Smooth muscle cell (in vitro differentiated cells): ENCODE measurements at regions not wholly inside any gene's neighbourhood (a gene's known extent, or its start where the extent isn't known, plus 50 kb on each side); places are given as distances from the start of the nearest gene placed in this dataset.

Experiments
- DNase-seq: peaks from one replicate; lab custom pipeline; 2025; ENCODE audit not compliant: unreplicated experiment; lab: John Stamatoyannopoulos, UW
- H2AFZ ChIP-seq: fragments of 200-600 bp; sonication (generic); 2 replicates; pipeline ENCODE4 v1.6.0; 2016; ENCODE audit warnings: antibody characterized with exemption, low read depth, mild to moderate bottlenecking
- H3F3A ChIP-seq: fragments of 200-600 bp; sonication (generic); 2 replicates; pipeline ENCODE4 v1.6.0; 2017; ENCODE audit warnings: antibody characterized with exemption, low read depth
- H3K27ac ChIP-seq: fragments of 200-600 bp; sonication (generic); 2 replicates; pipeline ENCODE4 v1.5.1; 2016; ENCODE audit warnings: low read depth, mild to moderate bottlenecking
- H3K27me3 ChIP-seq: fragments of 200-600 bp; sonication (generic); 2 replicates; pipeline ENCODE4 v1.6.1; 2016; ENCODE audit warnings: low read depth, mild to moderate bottlenecking
- H3K36me3 ChIP-seq: fragments of 200-600 bp; sonication (generic); 2 replicates; pipeline ENCODE4 v1.5.1; 2016; ENCODE audit warnings: low read depth
- H3K4me1 ChIP-seq: fragments of 200-600 bp; sonication (generic); 2 replicates; pipeline ENCODE4 v1.5.1; 2016; ENCODE audit warnings: low read depth
- H3K4me2 ChIP-seq: fragments of 200-600 bp; sonication (generic); 2 replicates; pipeline ENCODE4 v1.6.0; 2016; ENCODE audit warnings: mild to moderate bottlenecking
- H3K4me3 ChIP-seq: fragments of 200-600 bp; sonication (generic); 2 replicates; pipeline ENCODE4 v1.5.1; 2016; ENCODE audit warnings: mild to moderate bottlenecking
- H3K79me2 ChIP-seq: fragments of 200-600 bp; sonication (generic); 2 replicates; pipeline ENCODE4 v1.6.0; 2016; ENCODE audit warnings: low read depth, mild to moderate bottlenecking
- H3K9ac ChIP-seq: fragments of 200-600 bp; sonication (generic); 2 replicates; pipeline ENCODE4 v1.6.0; 2016; ENCODE audit warnings: low read depth
- H3K9me3 ChIP-seq: fragments of 200-600 bp; sonication (generic); replicated peaks from 2 replicates; pipeline ENCODE4 v1.5.1; 2016; ENCODE audit warnings: low read depth
- H4K20me1 ChIP-seq: fragments of 200-600 bp; sonication (generic); 2 replicates; pipeline ENCODE4 v1.6.0; 2016; ENCODE audit warnings: low read depth
- WGBS: methylation state at CpG from one replicate; pipeline ENCODE4 v1.1.7; 2016; ENCODE audit warnings: low lambda C conversion rate; 5-methylcytosine and 5-hydroxymethylcytosine counted together
- TF ChIP-seq, protein P1 (sequence below): fragments of 200-600 bp; sonication (generic); IDR thresholded peaks from 2 replicates; pipeline ENCODE4 v1.5.1; 2017; ENCODE audit warnings: borderline replicate concordance, mild to moderate bottlenecking, antibody characterized with exemption; ENCODE audit not compliant: insufficient read depth, poor library complexity, severe bottlenecking

GRCh38 chr2:23148342-23148741, 236.6 kb upstream of the KLHL29 start:
- DNase-seq, result no peak
- Histone ChIP-seq H3K4me3 (no peak overlapping the region), H3K36me3 (no peaks in the 10 kb centered on the region), H3K4me2 (no peak overlapping the region), H3K27me3 (peaks cover 18% of the 10 kb centered on the region), H3K9me3 (no peaks in the 10 kb centered on the region), H3K4me1 (no peaks in the 10 kb centered on the region), H3F3A (no peaks in the 10 kb centered on the region), H2AFZ (no peak overlapping the region), H3K9ac (no peak overlapping the region), H4K20me1 (no peaks in the 10 kb centered on the region), H3K27ac (no peak overlapping the region), H3K79me2 (no peaks in the 10 kb centered on the region)
- TF ChIP-seq, protein P1, sequence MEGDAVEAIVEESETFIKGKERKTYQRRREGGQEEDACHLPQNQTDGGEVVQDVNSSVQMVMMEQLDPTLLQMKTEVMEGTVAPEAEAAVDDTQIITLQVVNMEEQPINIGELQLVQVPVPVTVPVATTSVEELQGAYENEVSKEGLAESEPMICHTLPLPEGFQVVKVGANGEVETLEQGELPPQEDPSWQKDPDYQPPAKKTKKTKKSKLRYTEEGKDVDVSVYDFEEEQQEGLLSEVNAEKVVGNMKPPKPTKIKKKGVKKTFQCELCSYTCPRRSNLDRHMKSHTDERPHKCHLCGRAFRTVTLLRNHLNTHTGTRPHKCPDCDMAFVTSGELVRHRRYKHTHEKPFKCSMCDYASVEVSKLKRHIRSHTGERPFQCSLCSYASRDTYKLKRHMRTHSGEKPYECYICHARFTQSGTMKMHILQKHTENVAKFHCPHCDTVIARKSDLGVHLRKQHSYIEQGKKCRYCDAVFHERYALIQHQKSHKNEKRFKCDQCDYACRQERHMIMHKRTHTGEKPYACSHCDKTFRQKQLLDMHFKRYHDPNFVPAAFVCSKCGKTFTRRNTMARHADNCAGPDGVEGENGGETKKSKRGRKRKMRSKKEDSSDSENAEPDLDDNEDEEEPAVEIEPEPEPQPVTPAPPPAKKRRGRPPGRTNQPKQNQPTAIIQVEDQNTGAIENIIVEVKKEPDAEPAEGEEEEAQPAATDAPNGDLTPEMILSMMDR, result no peak
- WGBS, result 88% methylated on average over 3 of the region's 3 CpGs

DNA sequence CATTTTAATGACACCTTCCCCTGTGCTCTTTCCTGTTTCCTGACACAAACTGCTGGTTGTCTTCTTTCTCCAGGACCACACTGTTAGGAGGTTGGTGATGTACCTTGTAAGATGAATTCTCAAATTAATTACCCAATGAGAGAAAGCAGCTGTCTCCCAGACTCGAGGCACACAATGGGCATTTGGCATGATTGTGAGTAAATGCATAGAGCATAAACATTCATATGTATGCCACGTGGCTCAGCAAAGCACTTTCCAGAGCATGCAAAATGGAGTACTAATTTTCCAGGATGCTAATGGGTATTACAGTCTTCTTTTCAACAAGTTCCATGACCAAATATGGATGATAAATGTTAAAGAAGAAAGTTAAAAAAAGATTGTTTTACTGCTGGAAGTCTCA, 235.2 kb upstream of the KLHL29 start:
- H3K4me2 ChIP-seq, result no peak overlapping the region
- no peaks in the 10 kb centered on the region for H3K36me3 ChIP-seq
- no peak overlapping the region for H3K9ac ChIP-seq
- no peak overlapping the region for H3K4me3 ChIP-seq
- H3K27me3 ChIP-seq, result peaks cover 18% of the 10 kb centered on the region
- no peaks in the 10 kb centered on the region for H3K9me3 ChIP-seq
- 74% methylated on average over 2 of the region's 2 CpGs for WGBS
- TF ChIP-seq, protein P1, result no peak
- H3F3A ChIP-seq, result no peaks in the 10 kb centered on the region
- no peaks in the 10 kb centered on the region for H3K4me1 ChIP-seq
- no peaks in the 10 kb centered on the region for H3K79me2 ChIP-seq
- no peak overlapping the region for H3K27ac ChIP-seq
- no peak for DNase-seq
- H4K20me1 ChIP-seq, result no peaks in the 10 kb centered on the region
- no peak overlapping the region for H2AFZ ChIP-seq

- H3F3A ChIP-seq, result no peaks in the 10 kb centered on the region
- H3K27ac ChIP-seq, result no peak overlapping the region
- H3K27me3 ChIP-seq, result peaks cover 18% of the 10 kb centered on the region
- no peaks in the 10 kb centered on the region for H3K36me3 ChIP-seq
- no peaks in the 10 kb centered on the region for H3K79me2 ChIP-seq
- 83% methylated on average over 3 of the region's 3 CpGs for WGBS
- no peak overlapping the region for H3K4me3 ChIP-seq
- H4K20me1 ChIP-seq, result no peaks in the 10 kb centered on the region
- no peak for DNase-seq
- TF ChIP-seq, protein P1, result no peak
- no peak overlapping the region for H3K4me2 ChIP-seq
- no peak overlapping the region for H2AFZ ChIP-seq
- H3K9ac ChIP-seq, result no peak overlapping the region
- no peaks in the 10 kb centered on the region for H3K9me3 ChIP-seq
- H3K4me1 ChIP-seq, result no peaks in the 10 kb centered on the region
Observed at GRCh38 chr2:23153484-23153883, 231.5 kb upstream of the KLHL29 start.

DNA sequence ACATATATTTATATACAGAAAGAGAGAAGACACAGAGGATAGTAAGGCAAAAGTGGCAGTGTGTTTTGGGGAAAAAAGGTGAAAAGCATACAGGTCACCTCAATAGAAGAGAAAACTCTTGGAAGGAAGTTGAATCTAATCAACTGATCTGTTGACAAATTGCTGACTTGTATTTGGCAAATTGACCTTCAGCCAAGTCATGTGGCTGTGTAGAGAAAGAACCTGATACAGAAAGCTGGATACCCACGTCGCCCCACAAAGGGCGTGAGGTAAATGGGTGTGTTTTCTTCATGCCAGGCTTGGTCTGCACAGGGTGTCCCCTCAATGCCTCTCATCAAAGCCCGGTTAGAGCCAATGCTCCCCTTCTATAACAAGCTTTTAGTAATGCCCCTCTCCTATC, 230.0 kb upstream of the KLHL29 start:
- Histone ChIP-seq H2AFZ (no peak overlapping the region), H3K9ac (no peak overlapping the region), H3K27me3 (peaks cover 18% of the 10 kb centered on the region), H3F3A (no peaks in the 10 kb centered on the region), H3K4me1 (no peaks in the 10 kb centered on the region), H3K9me3 (no peaks in the 10 kb centered on the region), H4K20me1 (no peaks in the 10 kb centered on the region), H3K27ac (no peak overlapping the region), H3K36me3 (no peaks in the 10 kb centered on the region), H3K4me2 (no peak overlapping the region), H3K79me2 (no peaks in the 10 kb centered on the region), H3K4me3 (no peak overlapping the region)
- TF ChIP-seq, protein P1, result no peak
- DNase-seq, result no peak
- WGBS, result 93% methylated on average over 4 of the region's 4 CpGs
